ENCODE measurements at regions not wholly inside any gene's neighbourhood (a gene's known extent, or its start where the extent isn't known, plus 50 kb on each side); places are given as distances from the start of the nearest gene placed in this dataset.

GRCh38 chr10:125249948-125250347 is 89.6 kb upstream of the CTBP2 start:
- TF ChIP-seq CTCF (IDR thresholded peaks at IDR 0.05) (no peak), POLR2A (IDR thresholded peaks at IDR 0.05) (no peak)
- peaks cover 11% of the 10 kb centered on the region for H3K27me3 ChIP-seq
- no peaks in the 10 kb centered on the region for H3K36me3 ChIP-seq (replicated peaks in 1 of 2)
- no peak for DNase-seq
- 70 to 85% (median 75%) methylated on average over 5 to 6 of the region's 6 CpGs for WGBS, 4 donors
- intact Hi-C loops (cut with DNase I): no loop called here
- no peak overlapping the region for H3K27ac ChIP-seq
- peaks cover 0 to 5% (median 0%) of the 10 kb centered on the region in 3 donors for H3K9me3 ChIP-seq (replicated peaks in 1 of 3)
- H3K4me1 ChIP-seq (replicated peaks in 1 of 2): no peaks in the 10 kb centered on the region
- no peak overlapping the region for H3K4me3 ChIP-seq

DNA sequence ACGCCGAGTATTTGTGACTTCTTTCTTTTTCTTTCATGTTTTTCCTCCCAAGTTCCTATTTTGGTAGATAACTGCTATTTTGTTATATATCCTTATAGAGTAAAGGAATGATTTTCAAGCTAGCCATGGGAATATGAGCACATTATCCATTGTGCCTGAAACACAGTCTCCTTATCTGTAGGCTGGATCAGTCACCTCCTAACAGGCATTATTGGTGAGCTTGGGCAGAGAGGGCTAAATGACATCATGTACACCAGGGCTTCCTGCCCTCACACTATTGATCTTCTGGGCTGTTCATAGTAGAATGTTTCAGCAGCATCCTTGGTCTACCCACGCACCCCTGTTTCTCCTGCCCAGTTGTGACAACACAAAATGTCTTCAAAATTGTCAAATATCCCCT is 88.1 kb upstream of the CTBP2 start:
- DNase-seq: no peak
- H3K27ac ChIP-seq: no peak overlapping the region
- H3K4me1 ChIP-seq (replicated peaks in 1 of 2): no peaks in the 10 kb centered on the region
- H3K9me3 ChIP-seq (replicated peaks in 1 of 3): peaks cover 0 to 5% (median 0%) of the 10 kb centered on the region in 3 donors
- TF ChIP-seq POLR2A (IDR thresholded peaks at IDR 0.05): no peak
- TF ChIP-seq CTCF (IDR thresholded peaks at IDR 0.05): no peak
- intact Hi-C loops (cut with DNase I): no loop called here
- WGBS, 4 donors: 58 to 71% (median 66%) methylated on average over 3 of the region's 3 CpGs
- H3K4me3 ChIP-seq: no peak overlapping the region
- H3K27me3 ChIP-seq: peaks cover 11% of the 10 kb centered on the region
- H3K36me3 ChIP-seq (replicated peaks in 1 of 2): no peaks in the 10 kb centered on the region

GRCh38 chr10:125247576-125247975 is 87.2 kb upstream of the CTBP2 start:
- Histone ChIP-seq H3K4me3 (no peak overlapping the region), H3K4me1 (replicated peaks in 1 of 2) (no peaks in the 10 kb centered on the region), H3K36me3 (replicated peaks in 1 of 2) (no peaks in the 10 kb centered on the region), H3K27me3 (peaks cover 11% of the 10 kb centered on the region), H3K27ac (no peak overlapping the region), H3K9me3 (replicated peaks in 1 of 3) (peaks cover 0 to 5% (median 0%) of the 10 kb centered on the region in 3 donors)
- TF ChIP-seq POLR2A (IDR thresholded peaks at IDR 0.05) (no peak), CTCF (IDR thresholded peaks at IDR 0.05) (no peak)
- no peak for DNase-seq
- intact Hi-C loops (cut with DNase I): no loop called here
- 74 to 86% (median 78%) methylated on average over 8 of the region's 8 CpGs for WGBS, 4 donors

DNA sequence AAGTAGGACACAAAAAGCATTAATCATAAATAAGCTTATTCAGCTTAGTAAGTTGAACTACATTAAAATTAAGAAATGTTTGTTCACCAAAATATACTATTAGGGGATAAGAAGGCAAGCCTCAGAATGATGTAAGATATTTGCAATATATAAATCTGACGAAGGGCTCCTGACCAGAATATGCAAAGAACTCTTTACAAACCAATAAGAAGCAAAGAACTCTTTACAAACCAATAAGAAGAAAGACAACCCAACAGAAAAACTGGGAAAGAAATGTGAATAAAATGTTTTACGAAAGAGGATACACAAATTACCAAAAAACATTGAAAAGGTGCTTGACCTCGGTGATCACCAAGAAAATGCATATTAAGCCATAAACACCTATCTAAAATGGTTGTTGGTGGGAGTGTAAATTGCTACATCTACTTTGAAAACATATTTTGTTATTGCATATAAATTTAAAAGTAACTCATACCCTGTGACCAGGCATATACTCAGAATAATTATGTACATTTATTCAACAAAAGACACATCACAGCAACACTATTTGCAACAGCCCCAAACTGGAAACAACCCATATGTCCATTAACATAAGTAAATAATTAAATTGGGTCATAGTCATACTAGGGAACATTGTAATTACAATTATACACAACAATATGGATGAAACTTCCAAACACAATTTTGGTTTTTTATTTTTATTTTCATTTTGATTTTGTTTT is 83.3 kb upstream of the CTBP2 start:
- Histone ChIP-seq H3K27me3 (peaks cover 11% of the 10 kb centered on the region), H3K9me3 (replicated peaks in 1 of 3) (peaks cover 0 to 4% (median 0%) of the 10 kb centered on the region in 3 donors), H3K27ac (no peak overlapping the region), H3K36me3 (replicated peaks in 1 of 2) (no peaks in the 10 kb centered on the region), H3K4me1 (replicated peaks in 1 of 2) (no peaks in the 10 kb centered on the region), H3K4me3 (no peak overlapping the region)
- intact Hi-C loops (cut with DNase I): no loop called here
- TF ChIP-seq POLR2A (IDR thresholded peaks at IDR 0.05) (no peak), CTCF (IDR thresholded peaks at IDR 0.05) (no peak)
- DNase-seq: no peak
- WGBS, 4 donors: 86 to 93% (median 87%) methylated on average over 3 of the region's 3 CpGs

Data from adrenal gland (tissue), 9 donors.